ENCODE measurements at regions not wholly inside any gene's neighbourhood (a gene's known extent, or its start where the extent isn't known, plus 50 kb on each side); places are given as distances from the start of the nearest gene placed in this dataset.

DNA sequence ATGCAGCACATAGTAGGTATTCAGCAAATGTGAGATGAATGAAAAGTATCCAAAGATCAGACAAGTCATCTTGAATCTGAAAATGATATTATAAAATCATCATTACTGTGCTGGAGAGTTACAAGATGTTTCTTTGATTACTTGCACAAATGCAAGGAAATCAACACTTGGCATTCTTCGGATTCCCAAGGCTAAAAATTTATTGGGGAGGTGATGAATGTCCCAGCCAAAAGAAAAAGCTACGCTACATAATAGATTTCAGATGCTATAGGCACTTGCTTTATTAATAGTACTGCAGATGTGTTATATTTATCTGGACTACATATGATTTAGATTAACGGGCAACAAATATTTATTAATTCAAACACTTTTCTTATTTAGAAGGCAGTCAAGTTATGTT, 286.7 kb upstream of the TENM3 start:
- Histone ChIP-seq H3K36me3 (replicated peaks in 1 of 2; ENCODE audit: control insufficient read depth in 1 of 2, insufficient read depth in 2 of 2, low read length in 2 of 2) (no peaks in the 10 kb centered on the region), H3K9me3 (ENCODE audit: low read length) (no peaks in the 10 kb centered on the region), H4K20me1 (ENCODE audit: insufficient read depth, low read length) (no peaks in the 10 kb centered on the region), H3K27me3 (ENCODE audit: control insufficient read depth in 1 of 2, insufficient read depth in 2 of 2, low read length in 2 of 2) (no peaks in the 10 kb centered on the region; a peak in 1 of 5 replicates), H3K4me2 (ENCODE audit: low read depth, low read length) (no peak overlapping the region), H2AFZ (ENCODE audit: low read length) (no peak overlapping the region), H3K27ac (ENCODE audit: extremely low read length, insufficient read depth, low read length) (no peak overlapping the region), H3K4me3 (replicated peaks in 1 of 3; ENCODE audit: insufficient read depth in 1 of 3, low read depth in 2 of 3, low read length in 3 of 3) (no peak overlapping the region), H3K4me1 (ENCODE audit: insufficient read depth, low read length) (no peaks in the 10 kb centered on the region), H3K79me2 (ENCODE audit: insufficient read depth, low read length) (no peaks in the 10 kb centered on the region), H3K9ac (ENCODE audit: insufficient read depth, low read depth, low read length) (no peak overlapping the region)
- TF ChIP-seq STAT5B (CRISPR knock-in tag; IDR thresholded peaks at IDR 0.05) = no peak
- TF ChIP-seq ZFX (CRISPR knock-in tag; IDR thresholded peaks at IDR 0.05; ENCODE audit: low read depth) = no peak
- TF ChIP-seq ZNF33A (CRISPR knock-in tag; IDR thresholded peaks at IDR 0.05; ENCODE audit: borderline replicate concordance) = no peak
- TF ChIP-seq SRSF9 (IDR thresholded peaks at IDR 0.05; ENCODE audit: borderline replicate concordance, insufficient read depth, low read depth, low read length, poor library complexity, severe bottlenecking) = no peak
- TF ChIP-seq ZNF883 (CRISPR knock-in tag; IDR thresholded peaks at IDR 0.05; ENCODE audit: not compliant biosample characterization) = no peak
- TF ChIP-seq, protein P1, sequence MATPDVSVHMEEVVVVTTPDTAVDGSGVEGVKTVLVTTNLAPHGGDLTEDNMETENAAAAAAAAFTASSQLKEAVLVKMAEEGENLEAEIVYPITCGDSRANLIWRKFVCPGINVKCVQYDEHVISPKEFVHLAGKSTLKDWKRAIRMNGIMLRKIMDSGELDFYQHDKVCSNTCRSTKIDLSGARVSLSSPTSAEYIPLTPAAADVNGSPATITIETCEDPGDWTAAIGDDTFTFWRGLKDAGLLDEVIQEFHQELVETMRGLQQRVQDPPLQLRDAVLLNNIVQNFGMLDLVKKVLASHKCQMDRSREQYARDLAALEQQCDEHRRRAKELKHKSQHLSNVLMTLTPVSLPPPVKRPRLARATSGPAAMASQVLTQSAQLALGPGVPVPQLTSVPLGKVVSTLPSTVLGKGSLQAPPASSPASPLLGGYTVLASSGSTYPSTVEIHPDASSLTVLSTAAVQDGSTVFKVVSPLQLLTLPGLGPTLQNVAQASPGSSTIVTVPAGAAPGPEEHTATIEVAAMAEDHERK (CRISPR knock-in tag; IDR thresholded peaks at IDR 0.05; ENCODE audit: low read depth) = no peak
- CTCF ChIA-PET (ENCODE audit: low intra/inter-chr PET ratio, low total read pairs) = no interaction called here
- no peak for FAIRE-seq
- no peak for ATAC-seq
- no peak for DNase-seq (ENCODE audit: low spot score)
- BruUV-seq (replicated peaks) = no TSS peak
- POLR2A ChIA-PET = no interaction called here
- 13% methylated on average over 3 of the region's 3 CpGs for WGBS (ENCODE audit: low lambda C conversion rate)
- intact Hi-C loops (cut with micrococcal nuclease; ENCODE audit: unreplicated experiment) (no loop called here), in situ Hi-C loops (cut with HindIII; ENCODE audit: extremely low pct_ligation_motif_present, low pct_unique_long_range_greater_than_20kb) (no loop called here)

DNA sequence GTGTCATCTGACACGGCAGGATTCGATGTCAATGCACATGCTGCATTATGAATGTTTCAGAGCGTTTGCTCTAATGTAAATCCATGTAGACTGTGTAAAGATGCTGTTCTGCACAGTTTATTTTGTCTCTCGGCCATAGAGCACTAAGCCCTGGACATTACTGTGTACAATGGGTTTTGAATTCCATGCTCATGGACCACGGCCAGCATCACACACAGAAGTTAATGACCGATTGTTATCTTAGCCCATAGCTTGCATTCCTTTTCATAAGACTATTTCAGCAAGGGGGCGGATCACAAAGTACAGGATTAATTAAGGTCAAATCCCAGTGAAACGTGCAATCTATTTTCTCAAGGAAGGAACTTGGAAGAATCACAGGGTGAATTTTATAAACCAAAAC, 286.1 kb upstream of the TENM3 start:
- TF ChIP-seq, protein P2, sequence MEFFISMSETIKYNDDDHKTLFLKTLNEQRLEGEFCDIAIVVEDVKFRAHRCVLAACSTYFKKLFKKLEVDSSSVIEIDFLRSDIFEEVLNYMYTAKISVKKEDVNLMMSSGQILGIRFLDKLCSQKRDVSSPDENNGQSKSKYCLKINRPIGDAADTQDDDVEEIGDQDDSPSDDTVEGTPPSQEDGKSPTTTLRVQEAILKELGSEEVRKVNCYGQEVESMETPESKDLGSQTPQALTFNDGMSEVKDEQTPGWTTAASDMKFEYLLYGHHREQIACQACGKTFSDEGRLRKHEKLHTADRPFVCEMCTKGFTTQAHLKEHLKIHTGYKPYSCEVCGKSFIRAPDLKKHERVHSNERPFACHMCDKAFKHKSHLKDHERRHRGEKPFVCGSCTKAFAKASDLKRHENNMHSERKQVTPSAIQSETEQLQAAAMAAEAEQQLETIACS (CRISPR knock-in tag; IDR thresholded peaks at IDR 0.05) = no peak
- TF ChIP-seq ZNF839 (CRISPR knock-in tag; IDR thresholded peaks at IDR 0.05; ENCODE audit: borderline replicate concordance) (no peak), TEAD2 (CRISPR knock-in tag; IDR thresholded peaks at IDR 0.05) (no peak), PAX8 (CRISPR knock-in tag; IDR thresholded peaks at IDR 0.05; ENCODE audit: borderline replicate concordance) (no peak), SALL1 (CRISPR knock-in tag; IDR thresholded peaks at IDR 0.05) (no peak), ZBTB3 (CRISPR knock-in tag; IDR thresholded peaks at IDR 0.05; ENCODE audit: borderline replicate concordance, low read depth) (no peak)
- no peak for ATAC-seq
- CTCF ChIA-PET (ENCODE audit: low intra/inter-chr PET ratio, low total read pairs) = no interaction called here
- intact Hi-C loops (cut with micrococcal nuclease; ENCODE audit: unreplicated experiment) = no loop called here
- no peak for DNase-seq (ENCODE audit: low spot score)
- Histone ChIP-seq H3K9ac (ENCODE audit: insufficient read depth, low read depth, low read length) (no peak overlapping the region), H3K9me3 (ENCODE audit: low read length) (no peaks in the 10 kb centered on the region), H3K27ac (ENCODE audit: extremely low read length, insufficient read depth, low read length) (no peak overlapping the region), H3K79me2 (ENCODE audit: insufficient read depth, low read length) (no peaks in the 10 kb centered on the region), H3K4me1 (ENCODE audit: insufficient read depth, low read length) (no peaks in the 10 kb centered on the region), H3K27me3 (ENCODE audit: control insufficient read depth in 1 of 2, insufficient read depth in 2 of 2, low read length in 2 of 2) (no peaks in the 10 kb centered on the region; a peak in 1 of 5 replicates), H4K20me1 (ENCODE audit: insufficient read depth, low read length) (no peaks in the 10 kb centered on the region), H2AFZ (ENCODE audit: low read length) (no peak overlapping the region), H3K36me3 (replicated peaks in 1 of 2; ENCODE audit: control insufficient read depth in 1 of 2, insufficient read depth in 2 of 2, low read length in 2 of 2) (no peaks in the 10 kb centered on the region), H3K4me2 (ENCODE audit: low read depth, low read length) (no peak overlapping the region), H3K4me3 (replicated peaks in 1 of 3; ENCODE audit: insufficient read depth in 1 of 3, low read depth in 2 of 3, low read length in 3 of 3) (no peak overlapping the region)
- WGBS (ENCODE audit: low lambda C conversion rate) = 14% methylated on average over 8 of the region's 8 CpGs
- in situ Hi-C loops (cut with HindIII; ENCODE audit: extremely low pct_ligation_motif_present, low pct_unique_long_range_greater_than_20kb) = no loop called here
- no peak for FAIRE-seq
- POLR2A ChIA-PET = no interaction called here
- BruUV-seq (replicated peaks) = no TSS peak

Measured in HepG2 (cell line).